ENCODE measurements at regions not wholly inside any gene's neighbourhood (a gene's known extent, or its start where the extent isn't known, plus 50 kb on each side); places are given as distances from the start of the nearest gene placed in this dataset.

- TF ChIP-seq FOXP2 (optimal IDR thresholded peaks at IDR 0.05; ENCODE audit: borderline replicate concordance, extremely low read depth, extremely low read length, insufficient read depth) (no peak), SIN3A (IDR thresholded peaks at IDR 0.05; ENCODE audit: borderline replicate concordance, insufficient read depth, low read length) (no peak), REST (IDR thresholded peaks at IDR 0.05; ENCODE audit: insufficient read depth in 1 of 2, low read depth in 2 of 2, low read length in 2 of 2) (no peak), POLR2AphosphoS5 (IDR thresholded peaks at IDR 0.05; ENCODE audit: low read depth, low read length) (no peak)
These were observed 160.6 kb upstream of the HSF2 start for GRCh38 chr6:122238861-122239260.

GRCh38 chr6:122246906-122247658 is 152.4 kb upstream of the HSF2 start:
- TF ChIP-seq TAF1 (IDR thresholded peaks at IDR 0.05; ENCODE audit: borderline replicate concordance, insufficient read depth, low read length): no peak
- no peak for TF ChIP-seq REST (IDR thresholded peaks at IDR 0.05; ENCODE audit: insufficient read depth in 1 of 2, low read depth in 2 of 2, low read length in 2 of 2)
- TF ChIP-seq FOXP2 (optimal IDR thresholded peaks at IDR 0.05; ENCODE audit: borderline replicate concordance, extremely low read depth, extremely low read length, insufficient read depth): no peak
- no peak for TF ChIP-seq SIN3A (IDR thresholded peaks at IDR 0.05; ENCODE audit: borderline replicate concordance, insufficient read depth, low read length)
- no peak for TF ChIP-seq POLR2AphosphoS5 (IDR thresholded peaks at IDR 0.05; ENCODE audit: low read depth, low read length)

GRCh38 chr6:122248001-122248669 is 151.3 kb upstream of the HSF2 start:
- TF ChIP-seq FOXP2 (optimal IDR thresholded peaks at IDR 0.05; ENCODE audit: borderline replicate concordance, extremely low read depth, extremely low read length, insufficient read depth) (no peak), REST (IDR thresholded peaks at IDR 0.05; ENCODE audit: insufficient read depth in 1 of 2, low read depth in 2 of 2, low read length in 2 of 2) (no peak), TAF1 (IDR thresholded peaks at IDR 0.05; ENCODE audit: borderline replicate concordance, insufficient read depth, low read length) (no peak), SIN3A (IDR thresholded peaks at IDR 0.05; ENCODE audit: borderline replicate concordance, insufficient read depth, low read length) (no peak), POLR2AphosphoS5 (IDR thresholded peaks at IDR 0.05; ENCODE audit: low read depth, low read length) (no peak)

GRCh38 chr6:122248844-122249243 is 150.6 kb upstream of the HSF2 start:
- TF ChIP-seq SIN3A (IDR thresholded peaks at IDR 0.05; ENCODE audit: borderline replicate concordance, insufficient read depth, low read length): no peak
- no peak for TF ChIP-seq REST (IDR thresholded peaks at IDR 0.05; ENCODE audit: insufficient read depth in 1 of 2, low read depth in 2 of 2, low read length in 2 of 2)
- TF ChIP-seq TAF1 (IDR thresholded peaks at IDR 0.05; ENCODE audit: borderline replicate concordance, insufficient read depth, low read length): no peak
- TF ChIP-seq FOXP2 (optimal IDR thresholded peaks at IDR 0.05; ENCODE audit: borderline replicate concordance, extremely low read depth, extremely low read length, insufficient read depth): no peak
- no peak for TF ChIP-seq POLR2AphosphoS5 (IDR thresholded peaks at IDR 0.05; ENCODE audit: low read depth, low read length)

Measured in PFSK-1 (cell line).